HepG2 (cell line): ENCODE measurements at regions not wholly inside any gene's neighbourhood (a gene's known extent, or its start where the extent isn't known, plus 50 kb on each side); places are given as distances from the start of the nearest gene placed in this dataset.

Source experiments
- ATAC-seq: fragments of 200-7000 bp; cut with Tn5 transposase; 3 replicates; pipeline ENCODE4 v1.9.1; 2020; ENCODE audit warnings: mild to moderate bottlenecking, moderate library complexity
- BruUV-seq: library from RNA; stranded (reverse); fragments of 400-500 nt; replicated peaks from 2 replicates; lab custom pipeline; 2021; lab: Mats Ljungman, UMichigan
- CTCF ChIA-PET: fragments of 300-600 bp; formaldehyde crosslinking; extraction: SDS; loops from one replicate; lab custom pipeline; 2021; ENCODE audit warnings: low total read pairs, inconsistent platforms, low intra/inter-chr PET ratio; lab: Yijun Ruan, JAX
- POLR2A ChIA-PET: fragments of 350-600 bp; sonication (Branson Sonifier 250); formaldehyde crosslinking; loops from one replicate; lab custom pipeline; 2020; ENCODE audit warnings: antibody characterized with exemption, inconsistent platforms; lab: Yijun Ruan, JAX
- DNase-seq: peaks from one replicate; pipeline ENCODE4 v3.0.0-alpha.2; 2015; ENCODE audit warnings: low spot score
- FAIRE-seq: peaks from 3 replicates; lab custom pipeline; 2011; peaks lifted over from hg19 to GRCh38; lab: Jason Lieb, UNC
- H2AFZ ChIP-seq: one replicate; pipeline ENCODE4 v1.6.1; 2011; ENCODE audit warnings: low read length, inconsistent platforms
- H3K27ac ChIP-seq: fragments of 300-600 bp; 3 replicates; pipeline ENCODE4 v1.8.0; 2011; ENCODE audit warnings: mixed run types, mild to moderate bottlenecking, mixed read lengths, low read length, inconsistent platforms; ENCODE audit not compliant: insufficient read depth; ENCODE audit errors: extremely low read length
- H3K27me3 ChIP-seq, 2 experiments: fragments of 200-600 bp in 1 of 2; 2 replicates in 1 of 2; 3 replicates in 1 of 2; pipeline versions ENCODE4 v1.6.0 to v1.8.0; 2011; ENCODE audit warnings: low read length in 2 of 2, mild to moderate bottlenecking in 2 of 2, moderate library complexity in 2 of 2, inconsistent platforms in 1 of 2; ENCODE audit not compliant: insufficient read depth in 2 of 2, control insufficient read depth in 1 of 2
- H3K36me3 ChIP-seq, 2 experiments: fragments of 200-600 bp in 1 of 2; replicated peaks in 1 of 2; 2 replicates in 1 of 2; 3 replicates in 1 of 2; pipeline versions ENCODE4 v1.5.1 to v1.8.0; 2011; ENCODE audit warnings: low read length in 2 of 2, inconsistent platforms in 1 of 2; ENCODE audit not compliant: insufficient read depth in 2 of 2, control insufficient read depth in 1 of 2
- H3K4me1 ChIP-seq: 2 replicates; pipeline ENCODE4 v1.5.1; 2012; ENCODE audit warnings: low read length, inconsistent platforms; ENCODE audit not compliant: insufficient read depth
- H3K4me2 ChIP-seq: 2 replicates; pipeline ENCODE4 v1.6.0; 2011; ENCODE audit warnings: low read depth, low read length, inconsistent platforms
- H3K4me3 ChIP-seq, 3 experiments: fragments of 200-600 bp in 1 of 3; sonication (generic), shearing (Covaris generic) in 1 of 3; replicated peaks in 1 of 3; 2 replicates each; pipeline ENCODE4 v1.5.1; 2011 to 2016; ENCODE audit warnings: low read length in 3 of 3, inconsistent platforms in 2 of 3, low read depth in 2 of 3, mild to moderate bottlenecking in 2 of 3, control low read depth in 1 of 3, mixed read lengths in 1 of 3; ENCODE audit not compliant: insufficient read depth in 1 of 3
- H3K79me2 ChIP-seq: one replicate; pipeline ENCODE4 v1.6.1; 2011; ENCODE audit warnings: low read length, inconsistent platforms; ENCODE audit not compliant: insufficient read depth
- H3K9ac ChIP-seq: 2 replicates; pipeline ENCODE4 v1.6.0; 2011; ENCODE audit warnings: mild to moderate bottlenecking, low read depth, low read length, inconsistent platforms; ENCODE audit not compliant: insufficient read depth
- H3K9me3 ChIP-seq: 2 replicates; pipeline ENCODE4 v1.5.1; 2012; ENCODE audit warnings: mild to moderate bottlenecking, low read length
- H4K20me1 ChIP-seq: 2 replicates; pipeline ENCODE4 v1.6.0; 2011; ENCODE audit warnings: inconsistent platforms, mild to moderate bottlenecking, low read length, moderate library complexity; ENCODE audit not compliant: insufficient read depth
- ELF3 ChIP-seq: IDR thresholded peaks from 2 replicates; pipeline ENCODE4 v1.6.1; 2016; ENCODE audit warnings: missing genetic modification reagents, missing compliant biosample characterization
- ESRRA ChIP-seq: sonication (generic); formaldehyde crosslinking; IDR thresholded peaks from 2 replicates; pipeline ENCODE4 v1.5.1; 2020; ENCODE audit warnings: mild to moderate bottlenecking, low read depth, missing genetic modification reagents
- FOXJ3 ChIP-seq: sonication (generic); formaldehyde crosslinking; IDR thresholded peaks from 2 replicates; pipeline ENCODE4 v1.4.0; 2020; ENCODE audit warnings: missing genetic modification reagents, mild to moderate bottlenecking, borderline replicate concordance
- HMGXB4 ChIP-seq, 2 experiments: sonication (generic) in 1 of 2; formaldehyde crosslinking in 1 of 2; IDR thresholded peaks; 2 replicates each; pipeline versions ENCODE4 v1.4.0 to v1.6.1; 2018 to 2020; ENCODE audit warnings: missing genetic modification reagents in 2 of 2, borderline replicate concordance in 1 of 2, low read depth in 1 of 2, mild to moderate bottlenecking in 1 of 2, missing biosample characterization in 1 of 2
- KAT8 ChIP-seq: IDR thresholded peaks from 2 replicates; pipeline ENCODE4 v1.6.1; 2016; ENCODE audit warnings: missing genetic modification reagents, missing compliant biosample characterization
- MYPOP ChIP-seq: sonication (generic); formaldehyde crosslinking; IDR thresholded peaks from 2 replicates; pipeline ENCODE4 v1.8.1; 2023; ENCODE audit warnings: mild to moderate bottlenecking, moderate library complexity, missing genetic modification reagents
- PREB ChIP-seq: sonication (generic); formaldehyde crosslinking; IDR thresholded peaks from 2 replicates; pipeline ENCODE4 v1.4.0; 2020; ENCODE audit warnings: missing genetic modification reagents
- RFX1 ChIP-seq: fragments of 450-650 bp; IDR thresholded peaks from 2 replicates; pipeline ENCODE4 v1.6.1; 2017
- SMYD3 ChIP-seq: sonication (generic); formaldehyde crosslinking; IDR thresholded peaks from 2 replicates; pipeline ENCODE4 v1.8.1; 2023; ENCODE audit warnings: mild to moderate bottlenecking, missing genetic modification reagents
- STAT5B ChIP-seq: sonication (generic); formaldehyde crosslinking; IDR thresholded peaks from 2 replicates; pipeline ENCODE4 v1.4.0; 2020; ENCODE audit warnings: missing genetic modification reagents
- TBX3 ChIP-seq: fragments of 450-650 bp; IDR thresholded peaks from 2 replicates; pipeline ENCODE4 v1.6.1; 2017; ENCODE audit warnings: antibody characterized with exemption, mild to moderate bottlenecking, inconsistent platforms, borderline replicate concordance
- TEAD3 ChIP-seq: optimal IDR thresholded peaks from 2 replicates; pipeline ENCODE3; 2016; ENCODE audit warnings: borderline replicate concordance
- TMF1 ChIP-seq: sonication (generic); formaldehyde crosslinking; IDR thresholded peaks from 2 replicates; pipeline ENCODE4 v1.8.1; 2022; ENCODE audit warnings: low read depth, missing genetic modification reagents
- ZBTB4 ChIP-seq: sonication (generic); formaldehyde crosslinking; IDR thresholded peaks from 2 replicates; pipeline ENCODE4 v1.4.0; 2020; ENCODE audit warnings: missing genetic modification reagents, mild to moderate bottlenecking, borderline replicate concordance
- ZNF644 ChIP-seq: IDR thresholded peaks from 2 replicates; pipeline ENCODE4 v1.6.1; 2016; ENCODE audit warnings: low read depth
- ZNF816 ChIP-seq: sonication (generic); formaldehyde crosslinking; IDR thresholded peaks from 2 replicates; pipeline ENCODE4 v1.8.0; 2022; ENCODE audit warnings: missing genetic modification reagents, mild to moderate bottlenecking, borderline replicate concordance
- in situ Hi-C: cut with HindIII; loops from 2 replicates; pipeline ENCODE4 v1.10.0; 2017; ENCODE audit warnings: low pct_unique_long_range_greater_than_20kb; ENCODE audit not compliant: extremely low pct_ligation_motif_present
- intact Hi-C: fragments of 100-400 bp; cut with micrococcal nuclease; formaldehyde crosslinking; loops from one replicate; pipeline ENCODE4 v1.10.0; 2022; ENCODE audit not compliant: unreplicated experiment

GRCh38 chr1:193703121-193703520, 516.7 kb upstream of the B3GALT2 start:
- Histone ChIP-seq H3K79me2 (no peaks in the 10 kb centered on the region), H3K36me3 (no peaks in the 10 kb centered on the region), H3K27me3 (no peaks in the 10 kb centered on the region), H3K9me3 (no peaks in the 10 kb centered on the region), H3K4me1 (no peaks in the 10 kb centered on the region), H3K4me2 (no peak overlapping the region), H3K9ac (no peak overlapping the region), H2AFZ (no peak overlapping the region), H4K20me1 (no peaks in the 10 kb centered on the region), H3K4me3 (no peak overlapping the region), H3K27ac (no peak overlapping the region)
- no TSS peak for BruUV-seq
- FAIRE-seq (no peak), DNase-seq (no peak), ATAC-seq (no peak)
- CTCF ChIA-PET: no interaction called here
- no peak for TF ChIP-seq PREB (CRISPR knock-in tag)
- TF ChIP-seq TEAD3: no peak
- no peak for TF ChIP-seq ELF3 (CRISPR knock-in tag)
- TF ChIP-seq HMGXB4 (CRISPR knock-in tag; IDR thresholded peaks at IDR 0.05; ENCODE audit: borderline replicate concordance in 1 of 2, low read depth in 1 of 2): no peak
- no peak for TF ChIP-seq KAT8 (CRISPR knock-in tag)
- TF ChIP-seq ZNF644 (CRISPR knock-in tag): no peak
- no peak for TF ChIP-seq SMYD3 (CRISPR knock-in tag)
- no peak for TF ChIP-seq ESRRA (CRISPR knock-in tag)
- no peak for TF ChIP-seq STAT5B (CRISPR knock-in tag)
- TF ChIP-seq MYPOP (CRISPR knock-in tag): no peak
- TF ChIP-seq RFX1: no peak
- no peak for TF ChIP-seq ZNF816 (CRISPR knock-in tag)
- TF ChIP-seq FOXJ3: no peak
- no peak for TF ChIP-seq TBX3
- TF ChIP-seq ZBTB4: no peak
- no peak for TF ChIP-seq TMF1 (CRISPR knock-in tag)
- intact Hi-C loops (no loop called here), in situ Hi-C loops (no loop called here)
- POLR2A ChIA-PET: no interaction called here
